ENCODE measurements at regions not wholly inside any gene's neighbourhood (a gene's known extent, or its start where the extent isn't known, plus 50 kb on each side); places are given as distances from the start of the nearest gene placed in this dataset.

GRCh38 chr12:125606312-125606711 is 541.1 kb downstream of the AACS start:
- TF ChIP-seq CTCF (conservative IDR thresholded peaks at IDR 0.05; ENCODE audit: low read depth in 2 of 2) (no peak), EZH2 (IDR thresholded peaks at IDR 0.05; ENCODE audit: low read depth, unreplicated experiment) (no peak), CREB1 (CRISPR knock-in tag; IDR thresholded peaks at IDR 0.05; ENCODE audit: low read depth) (no peak), EZH2phosphoT487 (IDR thresholded peaks at IDR 0.05; ENCODE audit: unreplicated experiment) (no peak), ETS1 (IDR thresholded peaks at IDR 0.05) (no peak), REST (IDR thresholded peaks at IDR 0.05; ENCODE audit: unreplicated experiment) (no peak), STAT1 (IDR thresholded peaks at IDR 0.05; ENCODE audit: unreplicated experiment) (no peak), ZNF114 (CRISPR knock-in tag; IDR thresholded peaks at IDR 0.05) (no peak), POLR2AphosphoS5 (IDR thresholded peaks at IDR 0.05; ENCODE audit: low read depth) (no peak), NANOG (IDR thresholded peaks at IDR 0.05; ENCODE audit: borderline replicate concordance) (no peak), JUNB (IDR thresholded peaks at IDR 0.05; ENCODE audit: unreplicated experiment) (no peak), ZNF462 (CRISPR knock-in tag; IDR thresholded peaks at IDR 0.05) (no peak)
